HepG2 (cell line): ENCODE measurements at regions not wholly inside any gene's neighbourhood (a gene's known extent, or its start where the extent isn't known, plus 50 kb on each side); places are given as distances from the start of the nearest gene placed in this dataset.
A peak's percentile ranks its signal among the peaks of the same experiment; 100 is the strongest.

Experiments
- ATAC-seq: fragments of 200-7000 bp; cut with Tn5 transposase; 3 replicates; pipeline ENCODE4 v1.9.1; 2020; ENCODE audit warnings: mild to moderate bottlenecking, moderate library complexity
- BruUV-seq: library from RNA; stranded (reverse); fragments of 400-500 nt; replicated peaks from 2 replicates; lab custom pipeline; 2021; lab: Mats Ljungman, UMichigan
- CTCF ChIA-PET: fragments of 300-600 bp; formaldehyde crosslinking; extraction: SDS; loops from one replicate; lab custom pipeline; 2021; ENCODE audit warnings: low total read pairs, inconsistent platforms, low intra/inter-chr PET ratio; lab: Yijun Ruan, JAX
- POLR2A ChIA-PET: fragments of 350-600 bp; sonication (Branson Sonifier 250); formaldehyde crosslinking; loops from one replicate; lab custom pipeline; 2020; ENCODE audit warnings: antibody characterized with exemption, inconsistent platforms; lab: Yijun Ruan, JAX
- DNase-seq: peaks from one replicate; pipeline ENCODE4 v3.0.0-alpha.2; 2015; ENCODE audit warnings: low spot score
- FAIRE-seq: peaks from 3 replicates; lab custom pipeline; 2011; peaks lifted over from hg19 to GRCh38; lab: Jason Lieb, UNC
- H2AFZ ChIP-seq: one replicate; pipeline ENCODE4 v1.6.1; 2011; ENCODE audit warnings: low read length, inconsistent platforms
- H3K27ac ChIP-seq: fragments of 300-600 bp; 3 replicates; pipeline ENCODE4 v1.8.0; 2011; ENCODE audit warnings: mixed run types, mild to moderate bottlenecking, mixed read lengths, low read length, inconsistent platforms; ENCODE audit not compliant: insufficient read depth; ENCODE audit errors: extremely low read length
- H3K27me3 ChIP-seq, 2 experiments: fragments of 200-600 bp in 1 of 2; 2 replicates in 1 of 2; 3 replicates in 1 of 2; pipeline versions ENCODE4 v1.6.0 to v1.8.0; 2011; ENCODE audit warnings: low read length in 2 of 2, mild to moderate bottlenecking in 2 of 2, moderate library complexity in 2 of 2, inconsistent platforms in 1 of 2; ENCODE audit not compliant: insufficient read depth in 2 of 2, control insufficient read depth in 1 of 2
- H3K36me3 ChIP-seq, 2 experiments: fragments of 200-600 bp in 1 of 2; replicated peaks in 1 of 2; 2 replicates in 1 of 2; 3 replicates in 1 of 2; pipeline versions ENCODE4 v1.5.1 to v1.8.0; 2011; ENCODE audit warnings: low read length in 2 of 2, inconsistent platforms in 1 of 2; ENCODE audit not compliant: insufficient read depth in 2 of 2, control insufficient read depth in 1 of 2
- H3K4me1 ChIP-seq: 2 replicates; pipeline ENCODE4 v1.5.1; 2012; ENCODE audit warnings: low read length, inconsistent platforms; ENCODE audit not compliant: insufficient read depth
- H3K4me2 ChIP-seq: 2 replicates; pipeline ENCODE4 v1.6.0; 2011; ENCODE audit warnings: low read depth, low read length, inconsistent platforms
- H3K4me3 ChIP-seq, 3 experiments: fragments of 200-600 bp in 1 of 3; sonication (generic), shearing (Covaris generic) in 1 of 3; replicated peaks in 1 of 3; 2 replicates each; pipeline ENCODE4 v1.5.1; 2011 to 2016; ENCODE audit warnings: low read length in 3 of 3, inconsistent platforms in 2 of 3, low read depth in 2 of 3, mild to moderate bottlenecking in 2 of 3, control low read depth in 1 of 3, mixed read lengths in 1 of 3; ENCODE audit not compliant: insufficient read depth in 1 of 3
- H3K79me2 ChIP-seq: one replicate; pipeline ENCODE4 v1.6.1; 2011; ENCODE audit warnings: low read length, inconsistent platforms; ENCODE audit not compliant: insufficient read depth
- H3K9ac ChIP-seq: 2 replicates; pipeline ENCODE4 v1.6.0; 2011; ENCODE audit warnings: mild to moderate bottlenecking, low read depth, low read length, inconsistent platforms; ENCODE audit not compliant: insufficient read depth
- H3K9me3 ChIP-seq: 2 replicates; pipeline ENCODE4 v1.5.1; 2012; ENCODE audit warnings: mild to moderate bottlenecking, low read length
- H4K20me1 ChIP-seq: 2 replicates; pipeline ENCODE4 v1.6.0; 2011; ENCODE audit warnings: inconsistent platforms, mild to moderate bottlenecking, low read length, moderate library complexity; ENCODE audit not compliant: insufficient read depth
- PLRG1 ChIP-seq: fragments of 450-650 bp; conservative IDR thresholded peaks from 2 replicates; pipeline ENCODE4 v1.6.1; 2016
- RBM22 ChIP-seq: fragments of 200-400 bp; formaldehyde crosslinking; optimal IDR thresholded peaks from 2 replicates; pipeline ENCODE3; 2017; ENCODE audit warnings: mild to moderate bottlenecking, low read length, moderate library complexity
- SSRP1 ChIP-seq: IDR thresholded peaks from 2 replicates; pipeline ENCODE4 v1.6.1; 2016; ENCODE audit warnings: control low read depth
- SUZ12 ChIP-seq: fragments of 150-350 bp; IDR thresholded peaks from 2 replicates; pipeline ENCODE4 v1.6.1; 2014; ENCODE audit warnings: low read depth, low read length
- ZBTB38 ChIP-seq: sonication (generic); formaldehyde crosslinking; IDR thresholded peaks from 2 replicates; pipeline ENCODE4 v1.5.1; 2020; ENCODE audit warnings: mild to moderate bottlenecking, missing genetic modification reagents
- ZBTB8A ChIP-seq: sonication (generic); formaldehyde crosslinking; IDR thresholded peaks from 2 replicates; pipeline ENCODE4 v1.4.0; 2020; ENCODE audit warnings: mild to moderate bottlenecking, low read depth, missing genetic modification reagents, borderline replicate concordance
- ZNF83 ChIP-seq: sonication (generic); formaldehyde crosslinking; IDR thresholded peaks from 2 replicates; pipeline ENCODE4 v1.4.0; 2020; ENCODE audit warnings: missing genetic modification reagents, mild to moderate bottlenecking, borderline replicate concordance
- WGBS: methylation state at CpG from one replicate; pipeline ENCODE4 v1.1.6; 2017; ENCODE audit warnings: low lambda C conversion rate; 5-methylcytosine and 5-hydroxymethylcytosine counted together
- in situ Hi-C: cut with HindIII; loops from 2 replicates; pipeline ENCODE4 v1.10.0; 2017; ENCODE audit warnings: low pct_unique_long_range_greater_than_20kb; ENCODE audit not compliant: extremely low pct_ligation_motif_present
- intact Hi-C: fragments of 100-400 bp; cut with micrococcal nuclease; formaldehyde crosslinking; loops from one replicate; pipeline ENCODE4 v1.10.0; 2022; ENCODE audit not compliant: unreplicated experiment
- TF ChIP-seq, protein P1 (sequence below): IDR thresholded peaks from 2 replicates; pipeline ENCODE4 v1.6.1; 2016; ENCODE audit warnings: mild to moderate bottlenecking, missing biosample characterization, missing genetic modification reagents
- TF ChIP-seq, protein P2 (sequence below): sonication (generic); formaldehyde crosslinking; IDR thresholded peaks from 2 replicates; pipeline ENCODE4 v1.5.1; 2020; ENCODE audit warnings: mild to moderate bottlenecking, missing genetic modification reagents, moderate library complexity
- TF ChIP-seq, protein P3 (sequence below): sonication (generic); formaldehyde crosslinking; conservative IDR thresholded peaks from 2 replicates; pipeline ENCODE4 v1.4.0; 2020; ENCODE audit warnings: missing genetic modification reagents

DNA sequence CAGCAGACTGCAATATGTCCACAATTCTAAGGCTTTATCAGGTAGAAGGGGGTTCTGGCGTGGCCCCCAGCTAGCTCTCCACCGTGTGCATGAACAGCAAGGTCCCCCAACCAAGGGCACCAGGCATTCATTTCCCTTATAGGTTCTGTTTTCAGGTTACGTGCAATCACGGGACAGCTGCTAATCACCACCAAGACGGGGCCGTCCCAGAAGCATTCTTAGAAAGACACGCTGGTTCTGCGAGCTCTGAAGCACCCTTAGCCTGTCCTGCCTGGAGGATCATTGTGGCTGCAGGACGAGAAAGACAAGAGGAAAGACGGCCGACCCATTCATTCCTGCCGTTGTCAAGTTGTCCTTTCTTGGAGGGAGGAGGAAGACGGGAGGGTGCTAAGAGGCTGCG lies 302.9 kb downstream of the SOX9 start:
- Histone ChIP-seq H3K9me3 (peaks cover 2% of the 10 kb centered on the region; the same call in 1 of the 2 replicates), H3K4me1 (peaks cover 97% of the 10 kb centered on the region), H4K20me1 (no peaks in the 10 kb centered on the region), H2AFZ (no peak overlapping the region), H3K79me2 (peaks cover 65% of the 10 kb centered on the region), H3K36me3 (peaks cover 18 to 34% of the 10 kb centered on the region in 2 experiments; a peak in 4 of 5 replicates), H3K4me2 (no peak overlapping the region), H3K27me3 (no peaks in the 10 kb centered on the region), H3K27ac (peak overlapping the region; percentile 83), H3K9ac (no peak overlapping the region), H3K4me3 (no peak overlapping the region)
- CTCF ChIA-PET, result no interaction called here
- DNase-seq (no peak), ATAC-seq (no peak)
- in situ Hi-C loops (no loop called here), intact Hi-C loops (loop anchor here (2.0 to 5.0 kb wide), 2 partner anchors 44 to 95 kb away; no protein-coding TSS in a partner anchor)
- WGBS, result 94% methylated on average over 14 of the region's 14 CpGs
- no TSS peak for BruUV-seq
- no peak for TF ChIP-seq SSRP1 (CRISPR knock-in tag)
- TF ChIP-seq ZNF83 (CRISPR knock-in tag), result no peak
- TF ChIP-seq, protein P1, sequence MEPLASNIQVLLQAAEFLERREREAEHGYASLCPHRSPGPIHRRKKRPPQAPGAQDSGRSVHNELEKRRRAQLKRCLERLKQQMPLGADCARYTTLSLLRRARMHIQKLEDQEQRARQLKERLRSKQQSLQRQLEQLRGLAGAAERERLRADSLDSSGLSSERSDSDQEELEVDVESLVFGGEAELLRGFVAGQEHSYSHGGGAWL (CRISPR knock-in tag), result no peak
- TF ChIP-seq PLRG1, result no peak
- TF ChIP-seq, all 625 proteins: peak for 0
- POLR2A ChIA-PET, result interaction anchor here (0.9 to 4.2 kb wide), 14 partner anchors 10 to 742 kb away, joined by 3 to 81 read pairs (median 12); partner anchors contain the start of gene SOX9
- no peak for FAIRE-seq

DNA sequence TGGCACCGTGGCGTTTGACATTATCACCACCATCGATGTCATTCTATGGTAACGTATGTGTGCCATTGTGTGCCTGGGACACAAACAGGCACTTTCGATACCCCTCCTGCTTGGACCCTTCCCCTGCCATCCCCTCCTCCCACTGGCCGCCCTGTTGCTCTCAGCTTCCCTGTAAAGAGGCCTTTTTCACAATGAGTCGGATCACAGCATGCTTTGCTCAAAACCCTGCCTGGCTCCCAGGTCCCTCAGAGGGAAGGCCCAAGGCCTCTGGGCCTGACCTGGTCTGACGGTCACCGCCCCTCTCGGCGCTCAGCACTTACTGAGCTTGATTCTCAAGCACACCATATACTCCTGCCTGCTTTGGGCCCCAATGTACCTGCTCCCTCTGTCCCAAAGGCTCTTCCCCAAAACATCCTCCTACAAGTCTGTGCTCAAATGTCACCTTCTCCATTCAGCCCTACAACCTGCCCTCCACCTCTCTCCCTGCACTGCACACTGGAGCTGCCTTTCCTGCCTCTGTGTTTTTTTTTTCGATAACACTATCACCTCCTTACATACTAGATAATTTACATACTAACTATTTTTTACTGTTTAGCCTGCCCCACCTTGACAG lies 303.8 kb downstream of the SOX9 start:
- H3K27me3 ChIP-seq, result no peaks in the 10 kb centered on the region
- H3K9me3 ChIP-seq, result no peaks in the 10 kb centered on the region
- no peak for ATAC-seq
- no peak overlapping the region for H3K4me2 ChIP-seq
- in situ Hi-C loops, result no loop called here
- FAIRE-seq, result no peak
- H3K9ac ChIP-seq, result no peak overlapping the region
- no peak overlapping the region for H2AFZ ChIP-seq
- POLR2A ChIA-PET, result interaction anchor here (2.7 to 4.1 kb wide), 1 partner anchor 25 kb away, joined by 11 to 65 read pairs; no protein-coding TSS in a partner anchor
- no peaks in the 10 kb centered on the region for H4K20me1 ChIP-seq
- no TSS peak for BruUV-seq
- DNase-seq, result no peak
- H3K4me3 ChIP-seq, result no peak overlapping the region
- peaks cover 64% of the 10 kb centered on the region for H3K79me2 ChIP-seq
- peaks cover 97% of the 10 kb centered on the region for H3K4me1 ChIP-seq
- H3K27ac ChIP-seq, result no peak overlapping the region
- peaks cover 15 to 25% of the 10 kb centered on the region in 2 experiments; a peak in 4 of 5 replicates for H3K36me3 ChIP-seq
- 96% methylated on average over 12 of the region's 12 CpGs for WGBS
- intact Hi-C loops, result loop anchor here (5.0 kb wide), 1 partner anchor 43 kb away; no protein-coding TSS in a partner anchor
- CTCF ChIA-PET, result no interaction called here
- TF ChIP-seq, protein P2, sequence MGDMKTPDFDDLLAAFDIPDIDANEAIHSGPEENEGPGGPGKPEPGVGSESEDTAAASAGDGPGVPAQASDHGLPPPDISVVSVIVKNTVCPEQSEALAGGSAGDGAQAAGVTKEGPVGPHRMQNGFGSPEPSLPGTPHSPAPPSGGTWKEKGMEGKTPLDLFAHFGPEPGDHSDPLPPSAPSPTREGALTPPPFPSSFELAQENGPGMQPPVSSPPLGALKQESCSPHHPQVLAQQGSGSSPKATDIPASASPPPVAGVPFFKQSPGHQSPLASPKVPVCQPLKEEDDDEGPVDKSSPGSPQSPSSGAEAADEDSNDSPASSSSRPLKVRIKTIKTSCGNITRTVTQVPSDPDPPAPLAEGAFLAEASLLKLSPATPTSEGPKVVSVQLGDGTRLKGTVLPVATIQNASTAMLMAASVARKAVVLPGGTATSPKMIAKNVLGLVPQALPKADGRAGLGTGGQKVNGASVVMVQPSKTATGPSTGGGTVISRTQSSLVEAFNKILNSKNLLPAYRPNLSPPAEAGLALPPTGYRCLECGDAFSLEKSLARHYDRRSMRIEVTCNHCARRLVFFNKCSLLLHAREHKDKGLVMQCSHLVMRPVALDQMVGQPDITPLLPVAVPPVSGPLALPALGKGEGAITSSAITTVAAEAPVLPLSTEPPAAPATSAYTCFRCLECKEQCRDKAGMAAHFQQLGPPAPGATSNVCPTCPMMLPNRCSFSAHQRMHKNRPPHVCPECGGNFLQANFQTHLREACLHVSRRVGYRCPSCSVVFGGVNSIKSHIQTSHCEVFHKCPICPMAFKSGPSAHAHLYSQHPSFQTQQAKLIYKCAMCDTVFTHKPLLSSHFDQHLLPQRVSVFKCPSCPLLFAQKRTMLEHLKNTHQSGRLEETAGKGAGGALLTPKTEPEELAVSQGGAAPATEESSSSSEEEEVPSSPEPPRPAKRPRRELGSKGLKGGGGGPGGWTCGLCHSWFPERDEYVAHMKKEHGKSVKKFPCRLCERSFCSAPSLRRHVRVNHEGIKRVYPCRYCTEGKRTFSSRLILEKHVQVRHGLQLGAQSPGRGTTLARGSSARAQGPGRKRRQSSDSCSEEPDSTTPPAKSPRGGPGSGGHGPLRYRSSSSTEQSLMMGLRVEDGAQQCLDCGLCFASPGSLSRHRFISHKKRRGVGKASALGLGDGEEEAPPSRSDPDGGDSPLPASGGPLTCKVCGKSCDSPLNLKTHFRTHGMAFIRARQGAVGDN (CRISPR knock-in tag), result peak; percentile 55
- TF ChIP-seq, protein P3, sequence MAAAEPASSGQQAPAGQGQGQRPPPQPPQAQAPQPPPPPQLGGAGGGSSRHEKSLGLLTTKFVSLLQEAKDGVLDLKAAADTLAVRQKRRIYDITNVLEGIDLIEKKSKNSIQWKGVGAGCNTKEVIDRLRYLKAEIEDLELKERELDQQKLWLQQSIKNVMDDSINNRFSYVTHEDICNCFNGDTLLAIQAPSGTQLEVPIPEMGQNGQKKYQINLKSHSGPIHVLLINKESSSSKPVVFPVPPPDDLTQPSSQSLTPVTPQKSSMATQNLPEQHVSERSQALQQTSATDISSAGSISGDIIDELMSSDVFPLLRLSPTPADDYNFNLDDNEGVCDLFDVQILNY (CRISPR knock-in tag), result no peak
- TF ChIP-seq ZBTB8A (CRISPR knock-in tag) (no peak), ZBTB38 (CRISPR knock-in tag) (0 out of 2 replicates have a peak, but pooled peaks have one; percentile 12), SUZ12 (no peak), RBM22 (peak; percentile 93)
